ENCODE measurements at regions not wholly inside any gene's neighbourhood (a gene's known extent, or its start where the extent isn't known, plus 50 kb on each side); places are given as distances from the start of the nearest gene placed in this dataset.

DNA sequence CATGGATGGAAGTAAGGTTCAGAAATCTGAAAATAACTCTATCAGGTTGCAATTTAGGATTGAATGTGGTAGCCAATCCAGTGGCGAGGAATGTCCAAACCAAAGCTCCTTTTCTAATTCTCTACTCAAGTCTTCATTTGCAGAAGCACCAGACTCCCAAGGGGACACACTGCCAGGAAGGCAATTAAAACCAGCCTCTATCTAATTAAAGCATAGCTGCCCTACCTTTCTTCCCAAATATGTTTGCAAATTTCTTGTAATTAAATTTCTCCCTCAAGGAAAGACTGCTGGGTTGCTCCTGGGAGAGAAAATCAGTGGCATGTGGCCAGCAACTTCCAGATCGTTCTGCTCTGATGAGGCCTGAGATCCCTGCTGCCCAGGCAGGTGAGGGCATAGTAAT lies 153.4 kb upstream of the MCTP2 start:
- no peak overlapping the region for H2BK20ac ChIP-seq (ENCODE audit: low read length)
- no peaks in the 10 kb centered on the region for H4K20me1 ChIP-seq (replicated peaks in 1 of 2; ENCODE audit: control insufficient read depth in 1 of 2, insufficient read depth in 2 of 2, low read length in 2 of 2)
- H3K18ac ChIP-seq (ENCODE audit: extremely low read depth, low read length) = no peak overlapping the region
- H3K79me1 ChIP-seq (ENCODE audit: low read depth, low read length) = no peaks in the 10 kb centered on the region
- no peak overlapping the region for H4K5ac ChIP-seq (ENCODE audit: insufficient read length, low read depth, low read length)
- ChIA-PET POLR2A (ENCODE audit: partially characterized antibody) (no interaction called here), CTCF (ENCODE audit: partially characterized antibody) (interaction anchor here (2.3 kb wide), 1 partner anchor 12 kb away, joined by 5 read pairs; no protein-coding TSS in a partner anchor)
- no peak overlapping the region for H2AK5ac ChIP-seq (ENCODE audit: low read depth, low read length)
- H3K27me3 ChIP-seq (replicated peaks in 1 of 4; ENCODE audit: control insufficient read depth in 3 of 4, extremely low read depth in 1 of 4, insufficient read depth in 3 of 4, low read length in 3 of 4) = no peaks in the 10 kb centered on the region
- no peaks in the 10 kb centered on the region for H3K79me2 ChIP-seq (ENCODE audit: control insufficient read depth in 1 of 2, insufficient read depth in 2 of 2, low read length in 2 of 2)
- H3K4me2 ChIP-seq (ENCODE audit: insufficient read depth in 1 of 2, low read depth in 2 of 2, low read length in 2 of 2) = no peak overlapping the region
- no peak overlapping the region for H3K4ac ChIP-seq (replicated peaks; ENCODE audit: insufficient read length, low read depth, low read length)
- H2BK15ac ChIP-seq (ENCODE audit: low read length) = no peak overlapping the region
- FAIRE-seq (no peak), DNase-seq (ENCODE audit: low read depth in 1 of 2, low spot score in 2 of 2) (no peak)
- no peaks in the 10 kb centered on the region for H3K36me3 ChIP-seq (ENCODE audit: control insufficient read depth in 2 of 4, insufficient read depth in 4 of 4, low read length in 3 of 4)
- H4K91ac ChIP-seq (replicated peaks; ENCODE audit: insufficient read length, low read length) = no peak overlapping the region
- H3K56ac ChIP-seq (replicated peaks; ENCODE audit: insufficient read length, low read depth, low read length) = no peak overlapping the region
- no peak overlapping the region for H3K23ac ChIP-seq (ENCODE audit: insufficient read length)
- 87% methylated on average over 2 of the region's 2 CpGs; no CpG with 5 or more reads in 1 of the 2 experiments for WGBS, 2 experiments (ENCODE audit: extremely low coverage in 1 of 2, insufficient coverage in 1 of 2, insufficient read length in 1 of 2, insufficient replicate concordance in 2 of 2, low coverage in 1 of 2, low lambda C conversion rate in 2 of 2, missing lambda C conversion rate in 1 of 2)
- no peak overlapping the region for H3K14ac ChIP-seq (ENCODE audit: insufficient read length)
- no peak overlapping the region for H4K8ac ChIP-seq (ENCODE audit: extremely low read depth, insufficient read depth, low read length)
- no peak overlapping the region for H2AFZ ChIP-seq (ENCODE audit: low read length)
- H3K9me3 ChIP-seq (ENCODE audit: insufficient read depth in 2 of 2, low read depth in 1 of 2, low read length in 1 of 2) = no peaks in the 10 kb centered on the region
- 0 out of 2 replicates have a peak, but pooled peaks cover 2% of the 10 kb centered on the region for H3K23me2 ChIP-seq (ENCODE audit: low read depth, low read length)
- no peak overlapping the region for H2BK120ac ChIP-seq (replicated peaks; ENCODE audit: low read depth, low read length)
- no peak overlapping the region for H2BK12ac ChIP-seq (ENCODE audit: low read depth, low read length)
- H3K4me1 ChIP-seq (replicated peaks in 1 of 4; ENCODE audit: control insufficient read depth in 3 of 4, insufficient read depth in 4 of 4, low read length in 3 of 4) = peaks cover 0 to 6% (median 0%) of the 10 kb centered on the region in 4 experiments; a peak in 2 of 7 replicates
- no peak overlapping the region for H2BK5ac ChIP-seq (ENCODE audit: low read depth, low read length)
- H3K4me3 ChIP-seq (ENCODE audit: extremely low read depth in 1 of 4, insufficient read depth in 2 of 4, low read depth in 3 of 4, low read length in 4 of 4) = no peak overlapping the region
- no peak overlapping the region for H3K27ac ChIP-seq (ENCODE audit: low read depth, low read length)
- H3K9ac ChIP-seq (replicated peaks in 1 of 4; ENCODE audit: extremely low read depth in 1 of 4, low read depth in 3 of 4, low read length in 3 of 4) = no peak overlapping the region
- TF ChIP-seq USF2 (IDR thresholded peaks at IDR 0.05; ENCODE audit: low read length) (no peak), BACH1 (IDR thresholded peaks at IDR 0.05; ENCODE audit: low read length) (no peak)

Data from H1 (cell line).